Myocyte (in vitro differentiated cells): ENCODE measurements at regions not wholly inside any gene's neighbourhood (a gene's known extent, or its start where the extent isn't known, plus 50 kb on each side); places are given as distances from the start of the nearest gene placed in this dataset.
"Not testable (repeated sequence)": the region's sequence is repeated elsewhere in the genome, so short reads cannot be mapped to it uniquely, and the experiment has no call there.

Source experiments
- DNase-seq: peaks from one replicate; pipeline ENCODE4 v3.0.0-alpha.2; 2012; ENCODE audit warnings: low read depth

- DNase-seq = no peak
Observed at GRCh38 chr7:52779004-52779403, 256.4 kb upstream of the POM121L12 start.

GRCh38 chr7:52777051-52777822 is 258.2 kb upstream of the POM121L12 start:
- DNase-seq = no peak

DNA sequence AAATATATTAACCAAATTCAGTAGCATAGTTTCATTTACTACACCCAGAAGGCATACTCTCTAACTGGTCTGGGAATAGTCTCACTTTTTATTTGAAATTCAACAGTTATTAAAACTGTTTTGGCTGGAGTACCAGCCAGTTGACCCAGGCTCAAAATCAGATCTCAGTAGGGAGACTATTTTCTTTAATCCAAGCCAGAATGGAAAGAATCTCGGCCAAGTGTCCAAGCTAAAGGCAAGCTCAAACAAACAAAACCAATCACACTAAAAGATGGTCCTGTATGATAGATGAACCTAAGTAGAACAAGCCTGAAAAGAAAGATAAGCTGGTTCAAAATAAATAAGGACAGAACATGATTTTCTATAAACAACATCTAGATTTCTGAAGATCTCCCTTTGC is 259.6 kb upstream of the POM121L12 start:
- DNase-seq = no peak

- DNase-seq = no peak
Observed at GRCh38 chr7:52771177-52771576, 264.3 kb upstream of the POM121L12 start.

DNA sequence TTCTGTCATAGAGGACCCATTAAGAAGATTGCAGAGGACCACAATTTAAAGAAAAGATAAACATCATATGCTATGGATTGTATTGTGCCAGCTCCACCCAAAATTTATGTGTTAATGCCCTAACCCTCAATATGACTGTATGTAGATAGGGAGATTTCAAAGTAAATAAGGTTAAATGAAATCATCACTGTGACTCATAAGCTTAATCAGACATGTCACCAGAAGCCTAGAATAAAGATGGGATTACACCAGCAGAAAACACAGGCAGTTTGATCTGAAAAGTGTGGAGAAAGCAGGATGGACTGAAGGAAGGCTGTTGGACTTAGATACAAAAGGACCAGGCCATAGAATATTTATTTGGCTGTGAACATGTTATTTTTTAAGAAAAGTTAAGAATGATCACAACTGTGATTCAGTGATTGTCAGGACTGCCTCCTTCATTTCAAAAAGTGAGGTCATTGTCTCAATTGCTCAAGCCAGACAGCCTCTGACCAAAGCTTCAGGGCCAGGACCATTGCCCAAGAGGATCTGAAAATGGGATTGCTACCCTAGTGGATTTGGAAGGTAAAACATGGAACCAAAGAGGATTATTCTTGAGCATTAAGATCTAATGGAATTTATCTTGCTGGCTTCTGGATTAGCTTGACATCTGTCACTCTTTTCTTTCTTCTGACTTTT is 270.8 kb upstream of the POM121L12 start:
- peak; percentile 33 for DNase-seq

DNA sequence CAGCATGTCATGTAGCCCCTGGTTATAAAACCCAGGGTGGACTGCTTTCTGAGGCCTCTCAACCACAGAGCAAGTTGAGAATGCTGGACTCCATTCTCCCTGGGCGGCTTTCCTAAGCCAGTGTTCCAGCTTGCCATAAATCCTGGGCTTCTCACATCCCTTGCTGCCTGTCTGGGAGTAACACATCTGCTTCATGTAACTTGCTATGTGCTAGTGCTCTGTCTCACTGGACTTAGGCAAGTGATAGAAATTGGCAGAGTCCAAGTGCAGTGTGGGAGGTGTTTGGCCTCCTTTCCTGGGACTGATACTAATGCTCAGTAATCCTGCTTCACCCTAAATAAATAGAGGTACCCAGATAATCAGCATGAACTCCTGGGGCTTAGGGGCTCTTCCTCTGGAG is 277.1 kb upstream of the POM121L12 start:
- DNase-seq = no peak

- DNase-seq = no peak
Observed at GRCh38 chr7:52753855-52754254, 281.6 kb upstream of the POM121L12 start.

DNA sequence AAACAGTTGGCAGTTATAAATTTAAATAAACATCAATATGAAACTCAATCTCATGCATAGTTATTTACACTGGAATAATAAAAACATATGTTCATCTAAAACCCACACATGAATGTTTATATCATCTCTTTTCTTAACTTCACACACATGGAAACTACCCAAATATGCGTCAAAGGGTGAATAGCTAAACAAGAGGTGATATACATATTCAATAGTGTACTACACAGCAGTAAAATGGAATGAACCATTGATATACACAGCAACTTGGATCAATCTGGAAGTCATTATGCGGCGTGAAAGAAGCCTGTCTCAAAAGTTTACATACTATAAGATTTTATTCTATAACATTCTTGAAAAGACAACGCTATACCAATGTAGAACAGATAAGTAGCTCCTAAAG is 282.5 kb upstream of the POM121L12 start:
- DNase-seq = no peak

DNA sequence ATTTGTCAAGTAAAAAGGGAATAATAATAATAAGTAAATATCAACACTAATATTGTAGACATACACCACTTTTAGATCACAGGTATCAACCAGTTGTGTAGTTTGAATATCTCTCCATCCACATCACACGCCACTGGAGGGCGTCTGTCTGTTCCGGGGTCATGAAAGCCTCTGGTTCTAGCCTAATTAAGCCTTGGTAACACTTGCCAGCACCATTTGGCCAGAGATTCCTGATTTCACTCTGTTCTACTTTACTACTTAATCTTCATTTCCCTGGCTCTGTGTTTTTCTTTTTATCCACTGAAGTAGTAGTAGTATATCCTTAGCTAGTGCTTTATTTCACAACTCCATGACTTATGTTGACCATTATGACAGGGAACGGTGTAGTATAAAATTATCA is 285.6 kb upstream of the POM121L12 start:
- DNase-seq = no peak

- no peak for DNase-seq
Observed at GRCh38 chr7:52747817-52748216, 287.6 kb upstream of the POM121L12 start.

- DNase-seq = peak; percentile 39
Observed at GRCh38 chr7:52741670-52742290, 293.7 kb upstream of the POM121L12 start.

GRCh38 chr7:52735656-52736055 is 299.8 kb upstream of the POM121L12 start:
- no peak for DNase-seq

GRCh38 chr7:52728683-52729082 is 306.8 kb upstream of the POM121L12 start:
- DNase-seq = not testable (repeated sequence)

- no peak for DNase-seq
Observed at GRCh38 chr7:52727632-52728031, 307.8 kb upstream of the POM121L12 start.

DNA sequence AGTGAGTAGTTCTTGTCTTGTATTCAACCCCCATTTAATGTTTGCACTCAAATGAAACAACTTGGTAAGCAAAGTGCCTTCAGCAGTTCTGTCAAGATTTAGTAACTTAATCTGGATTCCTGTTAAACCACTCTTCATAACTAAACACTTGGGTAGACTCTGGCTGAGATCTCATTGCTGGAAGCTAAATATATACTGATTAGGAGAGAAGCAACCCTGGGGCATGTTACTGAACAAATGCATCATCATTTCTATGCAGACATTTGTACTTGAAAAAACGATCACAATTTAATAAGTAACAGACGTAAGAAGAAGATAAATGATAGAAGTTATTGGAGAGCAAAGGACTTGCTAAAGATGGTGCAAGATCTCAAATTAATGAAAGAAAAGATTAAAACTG is 308.4 kb upstream of the POM121L12 start:
- peak; percentile 55 for DNase-seq

GRCh38 chr7:52726493-52726892 is 308.9 kb upstream of the POM121L12 start:
- peak; percentile 35 for DNase-seq

DNA sequence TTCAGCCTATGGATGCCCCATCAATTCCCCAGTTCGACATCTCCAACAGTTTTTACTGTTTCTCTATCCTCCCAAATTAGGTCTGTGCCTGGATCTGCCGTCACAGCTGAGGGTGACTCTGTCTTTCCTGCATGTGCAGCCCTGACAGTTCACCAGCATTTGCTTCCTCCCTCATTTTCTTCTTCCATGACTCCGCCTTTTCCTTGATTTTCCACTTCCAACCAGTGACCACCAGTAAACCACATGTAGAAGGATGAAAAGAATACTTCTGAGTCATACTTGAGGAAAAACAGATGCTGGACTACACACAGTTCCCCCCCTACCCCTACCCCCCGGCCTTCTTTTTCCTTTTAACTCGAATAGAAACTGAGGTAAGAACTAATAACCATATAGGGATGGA is 311.8 kb upstream of the POM121L12 start:
- DNase-seq = peak; percentile 55

GRCh38 chr7:52720856-52721255 is 314.6 kb upstream of the POM121L12 start:
- no peak for DNase-seq

- no peak for DNase-seq
Observed at GRCh38 chr7:52719677-52720076, 315.8 kb upstream of the POM121L12 start.

DNA sequence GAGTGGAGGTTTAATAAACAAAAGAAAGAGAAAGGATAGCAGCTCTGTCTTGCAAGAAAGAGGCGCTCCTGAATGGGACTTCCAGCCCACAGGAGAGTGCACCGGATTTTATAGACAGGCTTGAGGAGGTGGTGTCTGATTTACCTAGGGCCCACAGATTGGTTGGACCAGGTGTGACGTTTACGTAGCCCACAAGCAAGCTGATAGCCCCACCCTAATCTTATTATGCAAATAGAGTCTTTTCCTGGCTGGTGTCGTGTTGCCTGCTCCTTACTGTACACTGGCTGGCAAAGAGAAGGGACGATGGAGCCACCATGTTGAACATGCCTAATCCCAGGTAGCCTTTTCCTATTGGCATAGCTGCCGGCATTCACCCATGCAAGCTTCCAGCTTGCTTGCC is 319.7 kb upstream of the POM121L12 start:
- DNase-seq = no peak

DNA sequence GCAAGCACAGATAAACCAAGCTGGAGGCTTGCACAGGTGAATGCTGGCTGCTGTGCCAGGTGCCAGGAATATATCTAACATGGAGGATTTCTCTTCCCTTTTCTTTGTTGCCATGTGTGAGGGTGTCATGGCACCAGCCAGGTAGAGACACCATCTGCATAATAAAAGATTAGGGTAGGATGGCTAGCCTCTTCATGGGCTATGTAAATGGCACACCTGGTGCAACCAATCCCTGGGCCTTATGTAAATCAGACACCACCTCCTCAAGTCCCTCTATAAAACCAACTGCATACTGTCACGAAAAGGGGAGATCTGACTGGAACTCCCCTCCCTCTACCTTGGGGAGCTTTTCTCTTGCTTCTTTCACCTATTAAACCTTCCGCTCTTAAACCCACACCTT is 322.5 kb upstream of the POM121L12 start:
- DNase-seq = no peak

DNA sequence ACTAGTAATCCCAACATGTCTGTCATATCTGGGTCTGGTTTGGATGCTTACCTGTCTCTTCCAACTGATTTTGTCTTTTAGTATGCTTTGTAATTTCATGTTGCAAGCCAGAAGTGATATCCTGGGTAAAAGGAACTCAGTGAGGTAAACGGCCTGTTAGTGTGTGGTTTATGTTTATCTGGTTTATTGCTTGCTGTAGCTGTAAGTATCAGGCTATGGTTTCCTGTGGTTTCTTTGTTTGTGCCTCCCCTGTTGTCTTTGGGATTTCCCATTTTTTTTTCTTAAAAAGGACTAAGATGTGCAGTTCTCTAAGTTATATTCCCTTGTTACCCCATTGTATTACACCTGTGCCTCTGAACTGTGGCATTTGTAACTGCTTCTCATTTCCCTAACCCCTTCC is 323.5 kb upstream of the POM121L12 start:
- DNase-seq = no peak

GRCh38 chr7:52708846-52709245 is 326.6 kb upstream of the POM121L12 start:
- DNase-seq = no peak
